GM12873 (cell line): ENCODE measurements at regions not wholly inside any gene's neighbourhood (a gene's known extent, or its start where the extent isn't known, plus 50 kb on each side); places are given as distances from the start of the nearest gene placed in this dataset.

Experiments used
- TF ChIP-seq, protein P1 (sequence below): IDR thresholded peaks from 2 replicates; pipeline ENCODE4 v1.5.1; 2012; ENCODE audit warnings: low read depth, mild to moderate bottlenecking, moderate library complexity, low read length, control low read depth; ENCODE audit not compliant: insufficient read depth; ENCODE audit errors: missing control alignments

- TF ChIP-seq, protein P1, sequence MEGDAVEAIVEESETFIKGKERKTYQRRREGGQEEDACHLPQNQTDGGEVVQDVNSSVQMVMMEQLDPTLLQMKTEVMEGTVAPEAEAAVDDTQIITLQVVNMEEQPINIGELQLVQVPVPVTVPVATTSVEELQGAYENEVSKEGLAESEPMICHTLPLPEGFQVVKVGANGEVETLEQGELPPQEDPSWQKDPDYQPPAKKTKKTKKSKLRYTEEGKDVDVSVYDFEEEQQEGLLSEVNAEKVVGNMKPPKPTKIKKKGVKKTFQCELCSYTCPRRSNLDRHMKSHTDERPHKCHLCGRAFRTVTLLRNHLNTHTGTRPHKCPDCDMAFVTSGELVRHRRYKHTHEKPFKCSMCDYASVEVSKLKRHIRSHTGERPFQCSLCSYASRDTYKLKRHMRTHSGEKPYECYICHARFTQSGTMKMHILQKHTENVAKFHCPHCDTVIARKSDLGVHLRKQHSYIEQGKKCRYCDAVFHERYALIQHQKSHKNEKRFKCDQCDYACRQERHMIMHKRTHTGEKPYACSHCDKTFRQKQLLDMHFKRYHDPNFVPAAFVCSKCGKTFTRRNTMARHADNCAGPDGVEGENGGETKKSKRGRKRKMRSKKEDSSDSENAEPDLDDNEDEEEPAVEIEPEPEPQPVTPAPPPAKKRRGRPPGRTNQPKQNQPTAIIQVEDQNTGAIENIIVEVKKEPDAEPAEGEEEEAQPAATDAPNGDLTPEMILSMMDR: no peak
Measured at GRCh38 chr18:59799383-59800015, 100.3 kb upstream of the PMAIP1 start.

- TF ChIP-seq, protein P1: no peak
Measured at GRCh38 chr18:59795882-59796281, 98.7 kb upstream of the CCBE1 start.

DNA sequence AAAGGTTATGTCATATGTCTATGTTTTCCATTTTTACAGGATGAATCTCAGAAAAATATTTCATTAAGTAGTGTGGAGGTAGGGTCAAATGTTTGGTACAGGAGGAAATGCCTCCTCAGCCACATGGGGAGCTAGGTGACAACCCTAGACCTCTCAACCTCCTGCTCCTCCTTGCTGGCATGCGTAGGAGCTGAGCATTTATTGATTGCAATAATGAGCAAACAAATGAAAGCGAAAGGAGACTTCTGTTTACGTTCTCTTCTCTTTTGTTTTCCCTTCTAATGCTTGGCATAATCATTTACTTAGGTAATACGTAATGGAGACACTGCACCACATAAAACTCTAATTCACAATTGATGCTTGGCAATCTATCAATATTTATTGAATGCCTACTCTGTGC is 95.1 kb upstream of the CCBE1 start:
- TF ChIP-seq, protein P1: no peak

GRCh38 chr18:59788791-59789106 is 91.5 kb upstream of the CCBE1 start:
- TF ChIP-seq, protein P1: no peak

- TF ChIP-seq, protein P1: no peak
Measured at GRCh38 chr18:59787998-59788790, 91.0 kb upstream of the CCBE1 start.

DNA sequence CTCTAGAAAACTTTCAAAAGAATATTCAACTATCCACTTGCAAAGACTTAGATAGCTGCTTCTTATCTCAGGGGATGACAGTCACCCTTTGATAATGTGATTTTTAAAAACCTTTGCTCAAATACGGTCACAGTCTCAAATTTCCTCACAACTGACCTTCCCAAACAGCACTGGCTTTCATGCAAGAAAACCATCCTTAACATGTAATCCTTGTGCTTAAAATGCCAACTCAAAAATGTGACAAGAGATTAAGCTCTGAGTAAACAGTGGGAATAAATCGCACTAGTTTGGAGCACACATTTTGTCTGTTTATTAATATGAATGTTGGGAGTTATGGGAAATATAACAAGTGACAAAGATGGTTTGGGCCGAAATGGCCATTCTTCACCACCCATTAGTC is 87.5 kb upstream of the CCBE1 start:
- TF ChIP-seq, protein P1: no peak

DNA sequence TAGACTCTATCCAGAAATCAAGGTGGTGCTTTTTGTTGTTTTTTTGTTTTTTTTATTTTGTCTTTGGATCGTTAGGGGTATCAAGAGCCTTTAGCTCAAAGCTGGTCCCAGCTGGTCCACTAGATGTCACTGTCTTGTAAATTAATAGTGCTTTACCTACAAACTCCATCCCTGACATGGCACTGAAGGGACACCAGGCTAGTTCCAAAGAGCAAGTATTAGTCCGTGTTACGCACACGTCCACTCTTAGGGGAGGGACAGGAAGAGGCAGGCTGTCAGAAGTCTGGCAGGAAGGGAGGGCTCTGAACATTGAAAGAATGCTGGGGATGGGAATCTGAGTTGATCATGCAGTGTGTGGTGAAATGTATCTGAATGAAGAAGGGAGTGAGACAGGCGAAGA is 85.9 kb upstream of the CCBE1 start:
- TF ChIP-seq, protein P1: peak; percentile 68
